Tongue (tissue), 1 donor: ENCODE measurements at regions not wholly inside any gene's neighbourhood (a gene's known extent, or its start where the extent isn't known, plus 50 kb on each side); places are given as distances from the start of the nearest gene placed in this dataset.
A peak's percentile ranks its signal among the peaks of the same experiment; 100 is the strongest.

Experiments used
- DNase-seq: peaks from one replicate; pipeline ENCODE4 v3.0.0-alpha.2; 2015

DNA sequence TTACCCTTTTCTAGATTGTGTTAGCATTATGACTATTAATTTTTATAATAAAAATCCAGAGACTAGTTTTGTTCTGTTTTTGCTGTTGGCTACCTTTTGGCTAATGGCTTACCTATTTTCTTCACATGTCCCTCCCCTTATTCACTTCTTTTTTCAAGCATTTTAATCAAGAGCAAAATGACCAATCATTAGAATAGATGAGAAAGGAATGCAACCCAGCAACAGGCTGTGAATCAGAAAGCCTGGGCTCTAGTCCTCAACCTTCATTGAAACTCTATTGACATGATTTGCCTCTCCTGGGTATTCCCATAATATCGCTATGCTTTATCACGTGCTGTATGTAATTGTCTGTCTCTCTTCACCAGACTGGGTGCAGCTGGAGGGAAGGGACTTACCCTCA, 370.1 kb downstream of the IRS1 start:
- no peak for DNase-seq

DNA sequence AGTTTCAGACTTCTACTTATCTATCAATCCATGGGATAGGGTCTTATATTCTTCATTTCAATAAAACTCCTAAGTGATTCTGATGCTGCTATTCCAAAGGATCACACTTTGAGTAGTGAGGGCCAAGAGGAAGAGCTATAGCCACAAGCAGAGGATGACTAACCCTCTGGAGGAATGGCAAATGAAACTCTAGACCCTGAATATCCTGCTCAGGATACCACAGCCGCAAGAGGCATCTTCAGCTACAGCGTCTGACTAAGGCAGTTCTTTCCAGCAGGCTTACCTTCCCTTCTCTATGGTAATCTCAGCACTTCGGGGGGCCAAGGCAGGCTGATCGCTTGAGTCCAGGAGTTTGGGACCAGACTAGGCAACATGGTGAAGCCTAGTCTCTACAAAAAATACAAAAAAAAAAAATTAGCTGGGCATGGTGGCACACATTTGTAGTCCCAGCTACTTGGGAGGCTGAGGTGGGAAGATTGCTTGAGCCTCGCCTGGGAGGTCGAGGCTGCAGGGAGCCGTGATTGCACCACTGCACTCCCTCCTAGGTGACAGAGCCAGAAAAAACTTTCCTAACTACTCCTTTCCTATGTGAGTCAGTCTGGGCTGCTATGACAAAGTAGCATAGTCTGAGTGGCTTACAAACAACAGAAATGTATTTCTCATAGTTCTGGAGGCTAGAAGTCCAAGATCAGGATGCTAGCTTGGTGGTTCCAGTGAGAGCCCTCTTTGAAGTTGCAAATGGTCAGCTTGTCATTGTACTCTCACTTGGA, 371.9 kb downstream of the IRS1 start:
- DNase-seq: no peak

DNA sequence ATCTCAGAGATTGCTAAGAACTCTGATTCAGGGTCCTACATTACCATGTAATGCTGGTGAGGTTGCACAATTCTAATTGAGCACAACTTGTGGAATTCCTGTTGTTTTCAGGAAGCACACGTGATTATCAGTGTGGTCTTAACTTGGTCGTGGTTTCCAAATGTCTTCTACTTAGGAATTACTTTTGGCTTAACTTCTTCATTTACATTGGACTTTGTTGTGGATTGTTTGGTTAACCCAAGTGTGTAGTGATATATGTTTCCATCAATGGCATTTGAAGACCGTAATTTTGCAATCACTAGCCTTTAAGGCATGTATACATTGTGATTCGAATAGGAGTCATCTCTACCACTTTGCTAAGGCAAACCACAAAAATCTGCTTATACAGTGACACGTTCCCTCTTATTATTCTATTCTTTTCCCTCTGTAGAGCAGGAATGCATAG, 373.3 kb downstream of the IRS1 start:
- no peak for DNase-seq

DNA sequence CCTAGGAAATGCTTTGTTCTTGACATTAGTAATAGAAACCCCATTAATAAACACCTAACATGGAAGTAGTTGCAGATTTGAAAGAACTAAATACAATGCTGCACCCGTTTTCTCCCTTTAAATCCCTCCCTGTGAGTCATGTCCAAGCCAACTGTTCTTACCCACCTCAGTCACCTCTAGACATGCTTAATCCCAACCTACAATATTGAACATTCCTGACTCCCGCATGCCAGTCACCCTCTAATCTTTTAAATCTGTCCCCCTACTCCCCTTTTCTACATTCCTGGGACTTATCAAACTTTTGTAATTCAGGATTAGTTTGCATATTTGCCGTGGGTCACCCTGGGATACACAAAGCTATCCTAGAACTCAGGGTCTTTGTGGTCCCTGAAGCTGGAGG, 374.6 kb downstream of the IRS1 start:
- DNase-seq: no peak

DNA sequence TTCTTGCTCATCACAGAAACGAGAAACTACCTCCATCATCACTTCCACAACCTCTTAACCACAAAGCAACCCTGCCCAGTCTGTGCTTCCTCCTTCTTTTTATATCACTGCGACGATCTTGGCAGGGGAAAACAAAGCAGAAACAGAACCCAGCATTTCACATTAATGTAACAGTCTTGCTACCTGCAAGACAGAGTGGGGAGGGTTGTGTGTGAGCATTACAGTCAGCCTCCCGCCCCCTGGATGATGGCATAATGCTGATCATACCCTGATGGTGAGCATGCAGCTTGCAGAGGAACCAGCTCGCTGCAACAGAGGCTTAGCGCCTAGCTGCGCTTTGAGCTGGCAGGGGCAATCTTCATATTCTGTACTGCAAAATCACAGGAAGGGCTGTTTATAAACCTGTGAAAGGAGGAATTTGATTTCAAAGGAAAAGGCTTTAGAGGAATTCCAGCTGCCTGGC, 376.1 kb downstream of the IRS1 start:
- DNase-seq: peak; percentile 25

DNA sequence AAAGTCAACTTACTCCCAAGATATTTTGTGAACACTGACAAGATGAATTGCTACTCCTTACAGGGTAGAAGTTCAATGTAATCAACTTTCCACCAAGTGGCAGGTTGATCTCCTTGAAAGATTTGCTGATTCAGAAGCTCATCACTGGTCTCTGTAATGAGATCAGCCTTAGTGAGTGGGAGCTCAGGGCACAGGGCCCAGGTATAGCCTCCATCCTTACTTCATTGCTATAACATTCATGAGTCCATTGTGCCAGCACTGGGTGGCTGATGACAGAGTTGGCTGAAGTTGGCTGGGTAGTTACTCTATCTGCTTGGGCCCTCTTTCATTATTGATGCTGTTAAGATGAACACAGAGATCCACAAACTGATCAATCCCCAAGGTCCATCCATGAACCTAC, 379.0 kb downstream of the IRS1 start:
- no peak for DNase-seq

DNA sequence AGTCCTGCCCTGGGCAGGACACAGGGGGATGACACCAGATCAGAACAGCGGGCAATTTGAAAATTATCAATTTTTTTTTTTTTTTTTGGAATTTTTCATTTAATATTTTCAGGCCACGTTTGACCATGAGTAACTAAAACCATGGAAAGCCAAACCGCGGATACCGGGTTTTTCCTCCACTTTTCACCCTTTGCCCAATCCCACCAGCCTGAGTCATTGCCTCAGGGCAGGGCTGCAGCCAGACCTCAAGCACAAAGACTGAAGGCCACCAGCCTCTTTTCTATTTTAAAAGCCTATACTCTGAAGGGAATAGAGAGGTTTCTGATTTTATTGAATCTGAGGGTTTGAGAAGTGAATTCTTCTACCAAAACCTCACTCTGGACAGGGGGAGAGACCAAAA, 381.1 kb downstream of the IRS1 start:
- DNase-seq: no peak

DNA sequence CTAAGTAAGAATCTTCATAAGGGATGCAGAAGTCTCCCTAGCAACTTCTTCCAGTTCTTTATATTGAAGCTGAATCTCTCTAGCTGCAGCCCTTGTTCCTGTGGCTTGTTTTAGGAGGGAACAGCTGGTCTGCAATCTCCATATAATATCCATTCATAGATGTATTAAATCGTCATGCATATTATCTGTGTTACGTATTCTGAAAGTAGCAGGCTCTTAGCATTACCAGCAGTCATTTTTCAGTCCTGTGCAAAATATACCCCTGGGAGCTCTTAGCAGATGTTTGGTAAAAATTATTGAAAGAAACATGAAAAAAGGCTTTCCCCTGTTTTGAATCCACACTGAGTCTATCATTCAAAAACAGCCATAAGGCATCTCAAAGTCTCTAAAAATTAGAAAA, 385.3 kb downstream of the IRS1 start:
- peak; percentile 91 for DNase-seq

DNA sequence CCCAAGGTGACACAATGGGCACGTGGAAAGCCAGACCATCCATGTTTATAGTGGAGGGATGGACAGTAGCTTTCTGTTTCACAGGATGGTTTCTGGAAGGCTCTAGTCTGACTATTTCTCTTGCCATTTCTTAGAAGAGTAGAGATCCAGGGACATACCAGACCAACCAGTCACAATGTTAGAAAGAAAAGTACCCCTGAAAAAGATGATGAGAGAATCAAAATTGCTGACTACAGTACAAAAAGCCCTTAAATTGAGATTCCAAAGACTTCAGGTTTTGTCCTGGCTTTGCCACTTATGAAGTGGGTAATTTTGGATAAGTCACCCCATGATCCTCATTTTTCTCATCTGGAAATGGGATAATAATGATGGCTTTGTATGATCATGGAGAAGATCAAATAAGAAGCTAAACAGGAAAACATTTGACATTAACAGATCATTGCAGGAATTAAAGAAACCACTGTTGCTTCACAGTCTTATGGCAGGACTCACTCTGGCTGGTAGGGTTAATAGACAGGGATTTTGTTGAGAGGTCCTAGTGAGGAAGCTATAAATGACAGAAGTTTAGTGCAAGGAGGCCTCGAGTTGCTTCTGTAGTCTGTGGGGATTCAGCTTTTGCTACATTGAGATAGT, 386.0 kb downstream of the IRS1 start:
- DNase-seq: no peak

DNA sequence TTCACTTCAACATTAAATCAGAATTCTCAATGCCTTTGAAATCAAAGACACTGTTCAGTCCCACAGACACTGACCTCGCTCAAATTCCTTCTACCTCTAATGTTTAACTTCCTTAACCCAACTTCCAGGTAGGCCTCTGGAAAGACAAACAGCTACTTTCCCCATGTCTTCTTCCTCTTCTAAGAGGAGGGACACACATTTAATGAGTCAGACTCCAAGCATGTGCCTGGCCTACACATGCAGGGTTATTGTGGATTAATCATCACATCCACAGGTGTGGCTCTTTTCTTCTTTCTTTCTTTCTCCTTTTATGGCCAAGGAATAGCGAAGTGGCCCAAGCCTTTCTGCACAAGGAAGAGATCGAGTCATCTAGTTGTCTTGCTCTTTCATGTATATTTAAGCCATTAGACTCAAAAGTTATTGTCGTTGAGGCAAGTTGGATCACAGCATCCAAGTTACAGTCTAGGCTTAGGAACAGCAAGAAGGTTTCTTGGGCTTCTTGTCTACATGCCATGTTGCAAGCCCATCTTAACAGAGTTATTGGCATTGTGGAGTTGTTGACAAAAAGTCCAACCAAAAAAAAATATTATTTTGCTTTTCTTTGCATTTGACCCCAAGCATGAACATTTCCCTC, 387.8 kb downstream of the IRS1 start:
- no peak for DNase-seq

DNA sequence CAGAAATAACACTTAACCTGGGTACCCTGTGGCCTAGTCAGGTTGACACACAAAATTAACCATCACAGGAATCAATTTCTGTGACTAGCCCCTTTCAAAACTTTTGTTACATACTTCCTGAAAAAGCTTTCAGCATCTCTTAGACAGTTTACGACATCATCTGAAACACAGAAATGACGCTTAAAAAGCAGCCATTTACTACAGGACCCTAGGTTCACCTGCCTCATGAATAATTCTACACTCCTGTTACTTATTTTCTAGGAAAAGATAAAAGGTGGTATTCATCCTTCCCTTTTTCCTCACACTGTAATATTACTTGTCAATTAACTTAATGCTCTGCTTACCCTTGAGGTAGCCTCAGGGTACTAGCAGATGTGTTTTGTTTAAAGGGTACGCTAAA, 388.4 kb downstream of the IRS1 start:
- DNase-seq: no peak

DNA sequence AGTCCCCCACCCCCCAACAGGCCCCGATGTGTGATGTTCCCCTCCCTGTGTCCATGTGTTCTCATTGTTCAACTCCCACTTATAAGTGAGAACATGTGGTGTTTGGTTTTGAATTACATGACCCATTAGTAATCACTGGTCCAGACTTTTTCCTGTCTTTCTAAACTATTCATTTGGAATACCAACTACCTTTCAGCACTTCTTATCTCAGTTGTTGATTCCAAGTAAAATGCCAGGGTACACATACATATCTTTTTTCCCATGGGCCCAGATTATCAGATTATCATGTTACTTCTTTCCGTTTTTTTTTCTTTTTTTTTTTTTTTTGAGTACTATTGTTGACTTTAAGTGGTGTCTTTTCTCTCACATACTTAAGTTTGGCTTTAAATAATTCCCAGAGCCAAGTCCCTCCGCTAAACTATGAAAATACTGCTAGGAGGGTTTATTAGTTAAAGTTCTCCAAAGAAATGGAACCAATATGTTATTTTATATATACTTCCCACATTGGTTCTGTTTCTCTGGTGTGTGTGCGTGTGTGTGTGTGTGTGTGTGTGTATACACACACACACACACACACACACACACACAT, 389.3 kb downstream of the IRS1 start:
- peak; percentile 74 for DNase-seq

DNA sequence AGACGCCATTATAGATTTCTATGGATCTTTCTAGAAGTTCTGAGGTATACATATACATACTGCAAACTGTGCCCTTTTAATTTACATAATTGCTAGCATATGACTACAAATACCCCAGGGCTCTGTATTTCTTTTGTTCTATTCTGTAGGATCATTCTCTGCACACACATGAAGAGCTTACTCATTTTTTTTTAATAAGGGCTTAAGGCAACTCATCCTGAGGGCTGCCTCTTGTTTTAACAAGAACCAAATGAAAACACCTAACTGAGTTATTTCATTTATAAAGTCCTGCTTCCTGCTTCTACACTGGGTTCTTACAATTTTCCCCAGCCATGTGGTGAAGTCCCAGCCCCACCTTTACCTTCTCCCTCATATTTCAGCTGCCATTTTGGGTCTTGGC, 390.5 kb downstream of the IRS1 start:
- no peak for DNase-seq

DNA sequence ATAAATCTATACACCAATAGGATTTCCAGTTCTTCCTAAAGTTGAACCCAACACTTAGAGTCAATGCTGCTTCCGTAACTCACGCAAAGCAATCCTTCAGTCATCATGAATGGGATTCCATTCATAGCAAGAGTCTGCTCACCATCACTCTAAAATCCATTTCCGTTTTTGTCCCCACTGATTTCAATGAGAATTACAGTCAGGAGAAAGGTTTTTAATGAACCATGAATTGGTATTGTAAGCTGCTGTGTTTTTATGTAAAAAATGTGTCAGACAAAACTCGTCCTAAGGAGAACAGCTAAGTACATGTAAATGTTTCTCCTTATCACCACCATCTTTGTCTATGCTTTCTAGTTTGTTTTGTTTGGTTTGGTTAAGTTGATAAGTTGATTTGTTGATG, 391.5 kb downstream of the IRS1 start:
- DNase-seq: no peak

DNA sequence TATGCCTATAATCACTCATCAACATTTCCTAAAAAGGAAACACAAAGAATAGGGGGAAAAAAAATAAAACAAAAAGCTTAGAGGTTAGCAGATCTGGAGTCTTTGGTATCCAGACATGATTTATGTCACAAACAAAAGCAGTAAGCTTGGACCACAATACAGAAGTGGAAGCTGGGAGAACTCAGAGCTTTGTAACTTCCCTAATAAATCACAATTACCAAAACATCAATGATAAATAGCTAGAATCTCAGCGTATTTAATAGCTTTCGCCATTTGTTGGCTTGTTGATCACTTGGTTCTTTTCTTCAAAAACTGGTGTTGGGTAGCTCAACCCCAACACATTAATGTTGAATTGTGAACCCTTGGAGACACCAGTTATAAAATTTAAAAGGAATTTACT, 392.5 kb downstream of the IRS1 start:
- DNase-seq: no peak

DNA sequence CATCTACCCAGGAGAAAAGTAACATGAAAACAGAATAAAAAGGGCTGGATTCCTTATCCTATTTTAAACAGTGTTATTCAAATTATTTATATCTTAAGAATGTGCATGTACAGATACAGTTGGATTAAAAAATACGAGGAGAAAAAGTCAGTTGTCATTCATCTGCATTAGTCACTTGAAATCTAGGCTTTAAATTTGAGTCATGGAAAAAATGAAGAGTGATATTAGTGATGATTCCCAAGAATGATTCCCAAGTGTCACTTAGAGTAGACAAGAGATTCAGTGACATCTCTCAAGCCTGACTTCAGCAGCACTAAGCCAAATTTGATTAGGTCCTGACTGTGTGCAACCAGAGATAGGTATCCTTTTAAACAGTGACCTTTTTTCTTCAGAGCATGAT, 394.2 kb downstream of the IRS1 start:
- DNase-seq: no peak

DNA sequence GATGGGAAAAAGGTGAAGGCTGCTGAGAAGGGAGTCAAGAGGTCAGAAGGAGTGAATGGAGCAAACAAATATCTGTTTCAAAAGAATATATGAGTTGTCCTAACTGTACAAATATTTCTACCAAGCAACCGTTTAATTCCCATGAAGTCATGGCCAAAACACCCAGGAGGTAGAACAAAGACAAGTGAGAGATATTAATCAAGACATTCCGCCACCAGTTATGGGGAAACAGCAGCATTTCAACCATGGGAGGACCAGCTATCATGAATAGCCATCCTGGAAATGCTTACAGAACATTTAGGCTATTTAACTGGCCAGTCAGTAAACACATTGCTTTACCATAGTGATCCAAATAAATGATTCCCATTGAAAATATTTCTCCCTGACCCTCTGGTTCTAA, 396.3 kb downstream of the IRS1 start:
- DNase-seq: no peak

DNA sequence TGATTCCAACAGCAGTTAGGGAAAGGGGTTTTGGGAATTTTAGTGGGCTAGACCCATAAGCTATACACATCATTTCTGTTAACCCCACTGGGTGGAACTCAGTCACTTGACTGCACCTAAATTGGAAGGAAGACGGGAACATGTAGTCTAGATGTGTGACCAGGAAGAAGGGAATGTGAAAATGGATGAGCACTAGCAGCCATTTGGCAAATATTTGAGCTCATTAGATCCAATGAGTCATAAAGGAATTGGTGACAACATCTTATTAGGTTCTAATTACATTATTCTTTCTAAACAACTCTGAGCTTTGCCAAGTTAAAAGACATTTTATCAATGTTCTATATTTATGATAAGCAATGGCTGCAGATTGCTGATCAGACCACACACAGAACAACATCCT, 400.6 kb downstream of the IRS1 start:
- DNase-seq: no peak

DNA sequence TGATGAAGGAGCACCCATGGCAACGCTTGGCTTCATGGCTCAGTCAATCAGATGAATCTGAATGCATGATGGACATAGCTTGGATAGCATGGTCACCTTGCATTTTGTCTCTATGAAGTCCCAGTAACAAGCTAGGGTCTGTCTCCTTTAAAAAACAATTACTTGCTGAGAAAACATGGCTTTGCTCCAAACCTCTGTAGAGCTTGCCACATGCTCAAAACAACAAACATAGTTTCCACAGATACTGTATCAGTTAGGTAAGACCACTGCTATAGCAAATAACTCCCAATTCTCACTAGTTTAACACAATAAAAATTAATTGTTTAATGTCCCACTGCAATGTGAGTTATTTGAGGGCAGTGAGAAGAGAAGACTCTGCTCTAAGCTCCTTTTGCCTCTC, 401.0 kb downstream of the IRS1 start:
- DNase-seq: no peak

DNA sequence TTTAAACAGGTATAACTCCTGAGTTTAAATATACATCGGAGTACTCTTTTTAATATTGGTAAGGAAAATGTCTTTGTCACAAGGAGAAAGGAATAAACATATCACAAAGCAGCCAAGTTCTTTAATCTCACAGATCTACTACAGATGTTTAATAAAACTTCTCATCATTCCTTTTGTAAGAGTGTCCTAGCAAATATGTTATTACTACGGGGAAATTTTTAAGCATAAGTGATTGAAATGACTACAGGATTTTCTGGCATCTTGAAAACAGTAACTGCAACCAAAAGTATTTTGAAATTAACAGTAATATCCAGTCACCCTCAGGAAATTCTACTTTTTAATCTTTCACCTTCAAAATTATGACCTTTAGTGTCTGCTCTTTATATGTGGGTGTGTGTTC, 403.1 kb downstream of the IRS1 start:
- no peak for DNase-seq

DNA sequence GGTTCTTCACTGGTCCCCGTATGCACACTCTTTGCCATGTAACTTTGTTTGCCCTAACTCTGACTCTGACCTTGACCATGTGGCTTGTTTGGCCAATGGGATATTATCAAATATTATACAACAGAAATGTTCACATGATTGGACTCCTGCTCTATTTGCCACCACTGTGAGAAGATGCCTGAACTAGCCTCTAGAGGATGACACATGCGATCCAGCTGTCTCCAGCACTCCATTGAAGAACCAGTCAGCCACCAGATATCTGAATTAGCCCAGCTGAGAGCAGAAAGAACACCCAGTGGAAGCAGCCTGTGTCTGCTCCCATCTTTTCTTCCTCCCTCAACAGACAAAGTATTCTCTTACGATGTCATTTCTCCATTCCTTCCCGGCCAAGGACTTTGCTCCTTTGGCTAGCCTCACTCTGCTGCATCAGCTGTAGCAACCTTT, 412.1 kb downstream of the IRS1 start:
- DNase-seq: peak; percentile 20

DNA sequence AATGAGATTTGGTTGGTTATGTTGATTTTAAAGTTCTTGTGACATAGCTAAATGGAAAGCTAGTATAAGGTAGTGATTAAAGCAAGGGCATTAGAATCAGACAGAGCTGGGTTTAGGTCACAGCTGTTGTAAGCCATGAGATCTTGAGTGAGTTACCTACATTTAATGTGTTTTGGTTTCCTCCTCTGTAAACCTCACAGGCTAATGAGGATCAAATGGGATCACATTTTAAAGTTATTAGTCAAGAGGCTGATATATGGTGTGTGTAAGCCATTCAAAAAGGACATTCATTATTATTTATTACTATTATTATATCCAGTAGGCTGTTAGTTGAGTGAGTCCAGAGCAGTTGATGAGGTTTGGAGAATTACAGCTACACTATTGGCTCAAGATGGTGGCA, 416.2 kb downstream of the IRS1 start:
- no peak for DNase-seq

DNA sequence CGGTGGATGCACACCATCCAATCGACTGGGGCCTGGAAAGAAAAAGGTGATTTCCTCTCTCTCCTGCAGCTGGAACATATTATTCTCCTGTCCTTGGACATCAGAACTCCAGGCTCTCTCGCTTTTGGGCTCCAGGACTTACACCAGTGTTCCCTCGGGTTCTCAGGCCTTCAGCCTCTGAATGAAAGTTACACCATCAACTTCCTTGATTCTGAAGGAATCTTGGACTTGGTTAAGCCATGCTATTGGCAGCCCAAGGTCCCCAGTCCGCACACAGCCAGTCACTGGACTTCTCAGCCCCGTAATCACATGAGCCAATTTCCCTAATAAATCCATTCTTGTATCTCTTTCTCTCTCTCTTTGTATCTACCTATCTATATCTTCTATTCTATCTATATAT, 418.9 kb downstream of the IRS1 start:
- DNase-seq: peak; percentile 45
